Activated B cell treated with CpG ODN at 0.5 μM for 24 hours (primary cell): ENCODE measurements at regions not wholly inside any gene's neighbourhood (a gene's known extent, or its start where the extent isn't known, plus 50 kb on each side); places are given as distances from the start of the nearest gene placed in this dataset.
"Not testable (repeated sequence)": the region's sequence is repeated elsewhere in the genome, so short reads cannot be mapped to it uniquely, and the experiment has no call there.

Source experiments
- ATAC-seq: fragments of 200-7000 bp; cut with Tn5 transposase; one replicate; pipeline ENCODE4 v1.10.0; 2021; ENCODE audit warnings: low read depth, mild to moderate bottlenecking, moderate library complexity
- CTCF ChIA-PET: fragments of 350-600 bp; sonication (Branson Sonifier 250); formaldehyde crosslinking; loops from one replicate; lab custom pipeline; 2021; ENCODE audit warnings: antibody characterized with exemption; lab: Charles Lee
- POLR2A ChIA-PET: fragments of 350-600 bp; sonication (Branson Sonifier 250); formaldehyde crosslinking; loops from one replicate; lab custom pipeline; 2021; ENCODE audit warnings: antibody characterized with exemption; lab: Charles Lee
- DNase-seq: peaks from one replicate; pipeline ENCODE4 v3.0.0; 2022
- H3K27ac Mint-ChIP-seq: one replicate; pipeline ENCODE4 v1.8.0; 2020; ENCODE audit warnings: mixed read lengths
- H3K27me3 Mint-ChIP-seq: one replicate; pipeline ENCODE4 v1.8.0; 2021; ENCODE audit warnings: mixed read lengths
- H3K36me3 Mint-ChIP-seq: one replicate; pipeline ENCODE4 v1.8.0; 2021; ENCODE audit warnings: low read depth, mixed read lengths
- H3K4me1 Mint-ChIP-seq: one replicate; pipeline ENCODE4 v1.8.0; 2021; ENCODE audit warnings: mixed read lengths
- H3K4me3 Mint-ChIP-seq: one replicate; pipeline ENCODE4 v1.8.0; 2020; ENCODE audit warnings: mild to moderate bottlenecking, mixed read lengths
- H3K9me3 Mint-ChIP-seq: one replicate; pipeline ENCODE4 v1.8.0; 2020; ENCODE audit warnings: mixed read lengths
- CTCF ChIP-seq: fragments of 200-600 bp; IDR thresholded peaks from one replicate; pipeline ENCODE4 v1.8.0; 2022; ENCODE audit warnings: antibody characterized with exemption, mild to moderate bottlenecking
- intact Hi-C: fragments of 100-400 bp; cut with micrococcal nuclease; formaldehyde crosslinking; loops from one replicate; pipeline ENCODE4 v1.15.1; 2024

- no peaks in the 10 kb centered on the region for H3K9me3 Mint-ChIP-seq
- intact Hi-C loops = no loop called here
- no peaks in the 10 kb centered on the region for H3K36me3 Mint-ChIP-seq
- H3K27ac Mint-ChIP-seq = no peak overlapping the region
- no peak for TF ChIP-seq CTCF
- DNase-seq (no peak), ATAC-seq (no peak)
- POLR2A ChIA-PET = no interaction called here
- H3K4me1 Mint-ChIP-seq = peaks cover 4% of the 10 kb centered on the region
- CTCF ChIA-PET = no interaction called here
- no peak overlapping the region for H3K4me3 Mint-ChIP-seq
- H3K27me3 Mint-ChIP-seq = peaks cover 20% of the 10 kb centered on the region
Observed at GRCh38 chr16:9160551-9160911, 69.1 kb downstream of the HAPSTR1 start.

DNA sequence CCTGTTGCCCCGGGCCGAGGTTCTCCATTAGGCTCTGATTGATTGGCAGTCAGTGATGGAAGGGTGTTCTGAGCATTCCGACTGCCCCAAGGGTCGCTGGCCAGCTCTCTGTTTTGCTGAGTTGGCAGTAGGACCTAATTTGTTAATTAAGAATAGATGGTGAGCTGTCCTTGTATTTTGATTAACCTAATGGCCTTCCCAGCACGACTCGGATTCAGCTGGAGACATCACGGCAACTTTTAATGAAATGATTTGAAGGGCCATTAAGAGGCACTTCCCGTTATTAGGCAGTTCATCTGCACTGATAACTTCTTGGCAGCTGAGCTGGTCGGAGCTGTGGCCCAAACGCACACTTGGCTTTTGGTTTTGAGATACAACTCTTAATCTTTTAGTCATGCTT is 74.2 kb downstream of the HAPSTR1 start:
- intact Hi-C loops = no loop called here
- Mint-ChIP-seq H3K4me3 (no peak overlapping the region), H3K27me3 (no peaks in the 10 kb centered on the region), H3K4me1 (peaks cover 9% of the 10 kb centered on the region), H3K9me3 (no peaks in the 10 kb centered on the region), H3K36me3 (no peaks in the 10 kb centered on the region), H3K27ac (no peak overlapping the region)
- DNase-seq (no peak), ATAC-seq (no peak)
- TF ChIP-seq CTCF = no peak
- ChIA-PET CTCF (no interaction called here), POLR2A (no interaction called here)

DNA sequence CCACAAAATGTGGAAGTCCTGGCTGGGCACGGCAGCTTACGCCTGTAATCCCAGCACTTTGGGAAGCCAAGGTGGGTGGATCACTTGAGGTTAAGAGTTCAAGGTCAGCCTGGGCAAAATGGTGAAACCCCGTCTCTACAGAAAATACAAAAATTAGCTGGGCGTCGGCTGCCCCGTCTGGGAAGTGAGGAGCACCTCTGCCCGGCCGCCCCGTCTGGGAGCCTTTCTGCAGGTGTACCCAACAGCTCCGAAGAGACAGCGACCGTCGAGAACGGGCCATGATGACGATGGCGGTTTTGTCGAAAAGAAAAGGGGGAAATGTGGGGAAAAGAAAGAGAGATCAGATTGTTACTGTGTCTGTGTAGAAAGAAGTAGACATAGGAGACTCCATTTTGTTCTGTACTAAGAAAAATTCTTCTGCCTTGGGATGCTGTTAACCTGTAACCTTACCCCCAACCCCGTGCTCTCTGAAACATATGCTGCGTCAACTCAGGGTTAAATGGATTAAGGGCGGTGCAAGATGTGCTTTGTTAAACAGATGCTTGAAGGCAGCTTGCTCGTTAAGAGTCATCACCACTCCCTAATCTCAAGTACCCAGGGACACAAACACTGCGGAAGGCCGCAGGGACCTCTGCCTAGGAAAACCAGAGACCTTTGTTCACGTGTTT is 75.0 kb downstream of the HAPSTR1 start:
- H3K9me3 Mint-ChIP-seq, DNase-seq, CTCF ChIA-PET, H3K36me3 Mint-ChIP-seq, H3K27ac Mint-ChIP-seq, H3K4me1 Mint-ChIP-seq, intact Hi-C loops, POLR2A ChIA-PET, ATAC-seq, H3K27me3 Mint-ChIP-seq, H3K4me3 Mint-ChIP-seq: not testable (repeated sequence)

GRCh38 chr16:9169094-9169493 is 77.7 kb downstream of the HAPSTR1 start:
- H3K9me3 Mint-ChIP-seq = no peaks in the 10 kb centered on the region
- TF ChIP-seq CTCF = no peak
- H3K4me1 Mint-ChIP-seq = peaks cover 9% of the 10 kb centered on the region
- no peak overlapping the region for H3K27ac Mint-ChIP-seq
- ChIA-PET CTCF (no interaction called here), POLR2A (no interaction called here)
- H3K36me3 Mint-ChIP-seq = no peaks in the 10 kb centered on the region
- intact Hi-C loops = no loop called here
- H3K4me3 Mint-ChIP-seq = no peak overlapping the region
- ATAC-seq = no peak
- no peaks in the 10 kb centered on the region for H3K27me3 Mint-ChIP-seq
- no peak for DNase-seq

DNA sequence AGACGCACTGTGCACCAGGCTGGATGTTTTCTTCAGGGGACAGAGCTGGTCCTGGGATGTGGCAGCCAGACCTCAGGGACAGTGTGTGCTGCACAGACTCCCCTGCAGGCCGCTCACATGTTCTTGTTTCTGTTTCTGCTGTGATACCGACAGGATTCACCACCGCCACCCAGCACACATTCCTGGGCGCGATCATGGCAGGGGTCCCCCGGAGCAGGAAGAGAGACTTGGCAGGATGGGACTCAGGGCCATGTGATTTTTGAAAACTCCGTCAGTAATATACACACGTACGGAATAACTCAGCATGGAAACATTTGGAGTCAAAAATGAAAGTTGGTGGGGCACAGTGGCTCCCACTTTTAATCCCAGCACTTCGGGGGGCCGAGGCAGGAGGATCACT is 79.0 kb downstream of the HAPSTR1 start:
- intact Hi-C loops = no loop called here
- DNase-seq (no peak), ATAC-seq (no peak)
- H3K27ac Mint-ChIP-seq = no peak overlapping the region
- peaks cover 9% of the 10 kb centered on the region for H3K4me1 Mint-ChIP-seq
- H3K27me3 Mint-ChIP-seq = no peaks in the 10 kb centered on the region
- H3K9me3 Mint-ChIP-seq = no peaks in the 10 kb centered on the region
- no peaks in the 10 kb centered on the region for H3K36me3 Mint-ChIP-seq
- POLR2A ChIA-PET = no interaction called here
- no peak for TF ChIP-seq CTCF
- H3K4me3 Mint-ChIP-seq = no peak overlapping the region
- CTCF ChIA-PET = no interaction called here
